ENCODE measurements at regions not wholly inside any gene's neighbourhood (a gene's known extent, or its start where the extent isn't known, plus 50 kb on each side); places are given as distances from the start of the nearest gene placed in this dataset.

DNA sequence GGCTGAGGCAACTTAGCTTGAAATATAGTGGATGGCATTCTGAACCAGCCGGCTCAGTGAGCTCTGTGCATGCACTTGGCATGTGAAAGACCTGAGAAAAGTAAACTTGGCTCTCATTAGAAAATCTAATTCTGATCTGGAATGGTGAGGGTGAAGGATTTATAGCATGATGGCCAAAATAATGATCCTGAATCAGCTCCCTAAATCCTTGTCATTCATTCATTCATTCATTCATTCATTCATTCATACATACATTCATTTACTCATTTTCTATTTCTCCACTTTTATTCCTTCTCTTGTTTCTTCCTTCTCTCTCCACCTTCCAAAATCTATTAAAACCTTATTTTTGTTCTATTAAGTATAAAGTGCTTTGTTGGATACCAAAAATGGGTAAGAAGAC, 681.1 kb downstream of the DHX35 start:
- DNase-seq (ENCODE audit: low read depth in 2 of 2) = no peak

DNA sequence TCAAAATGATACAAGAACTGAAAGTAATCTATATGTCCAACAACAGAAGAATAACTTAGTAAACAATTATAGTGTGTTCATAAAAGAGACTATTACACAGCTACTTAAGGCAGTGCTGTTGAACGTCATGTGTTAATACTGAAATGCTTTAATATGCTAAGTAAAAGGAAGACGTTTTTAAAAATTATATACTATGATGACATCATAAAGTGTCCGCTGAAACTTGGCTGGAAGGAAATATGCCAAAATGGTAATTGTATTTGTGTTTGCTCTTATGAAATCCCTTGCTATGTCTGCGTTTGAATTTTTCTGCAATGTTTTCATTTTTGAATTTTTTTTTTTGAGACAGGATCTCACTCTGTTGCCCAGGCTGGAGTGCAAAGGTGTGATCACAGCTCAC, 679.3 kb downstream of the DHX35 start:
- no peak for DNase-seq (ENCODE audit: low read depth in 2 of 2)

DNA sequence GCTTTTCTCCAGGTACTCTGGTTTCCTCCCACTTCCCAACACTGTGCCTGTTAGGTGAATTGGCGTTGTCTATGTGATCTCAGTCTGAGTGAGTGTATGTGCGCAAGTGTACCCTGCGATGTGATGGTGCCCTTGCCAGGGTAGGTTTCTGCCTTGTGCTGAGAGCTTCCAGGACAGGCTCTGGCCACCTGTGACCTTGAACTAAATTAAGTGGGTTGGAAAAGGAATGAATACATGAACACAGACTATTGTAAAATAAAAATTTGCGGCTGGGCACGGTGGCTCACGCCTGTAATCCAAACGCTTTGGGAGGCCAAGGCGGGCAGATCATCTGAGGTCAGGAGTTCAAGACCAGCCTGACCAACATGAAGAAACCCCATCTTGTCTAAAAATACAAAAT, 678.0 kb downstream of the DHX35 start:
- DNase-seq (ENCODE audit: low read depth in 2 of 2) = no peak

DNA sequence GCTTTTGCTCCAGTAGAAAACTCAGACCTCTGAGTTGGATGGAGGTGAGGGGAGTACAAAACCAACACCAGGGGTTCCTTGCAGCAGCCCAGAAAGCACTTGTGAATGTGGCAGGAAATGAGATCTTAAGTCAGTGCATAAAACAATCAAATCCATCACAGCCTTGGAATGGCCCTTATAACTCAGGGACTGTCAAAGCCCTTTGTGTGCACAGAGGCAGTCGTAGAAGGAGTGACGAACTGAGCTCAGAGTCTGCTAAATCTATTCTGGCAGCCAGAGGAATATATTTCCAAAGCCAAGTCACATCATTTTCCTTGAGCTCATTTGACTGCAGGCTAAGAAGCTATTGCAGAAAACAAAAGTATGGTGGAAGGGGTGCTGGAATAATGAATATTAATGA, 676.6 kb downstream of the DHX35 start:
- DNase-seq (ENCODE audit: low read depth in 2 of 2) = no peak

DNA sequence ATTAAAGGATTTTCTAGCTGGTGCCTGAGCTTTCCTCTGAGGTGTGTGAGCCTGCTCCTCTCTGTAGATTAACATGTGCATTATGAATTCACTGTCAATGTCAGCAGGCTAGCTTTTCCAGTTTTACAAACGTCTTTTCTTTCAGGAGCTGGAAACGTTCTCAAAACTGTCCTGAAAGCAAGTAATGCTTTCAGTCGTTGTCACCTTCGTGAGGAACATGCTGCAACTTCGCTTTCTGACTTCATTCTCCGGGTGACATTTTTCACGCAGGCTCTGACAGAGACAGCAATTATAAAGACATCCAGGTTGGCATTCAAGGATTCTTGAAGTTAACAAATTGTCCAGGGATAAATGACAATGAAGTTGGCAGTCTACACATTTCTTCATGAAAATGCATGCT, 671.5 kb downstream of the DHX35 start:
- no peak for DNase-seq (ENCODE audit: low read depth in 2 of 2)

DNA sequence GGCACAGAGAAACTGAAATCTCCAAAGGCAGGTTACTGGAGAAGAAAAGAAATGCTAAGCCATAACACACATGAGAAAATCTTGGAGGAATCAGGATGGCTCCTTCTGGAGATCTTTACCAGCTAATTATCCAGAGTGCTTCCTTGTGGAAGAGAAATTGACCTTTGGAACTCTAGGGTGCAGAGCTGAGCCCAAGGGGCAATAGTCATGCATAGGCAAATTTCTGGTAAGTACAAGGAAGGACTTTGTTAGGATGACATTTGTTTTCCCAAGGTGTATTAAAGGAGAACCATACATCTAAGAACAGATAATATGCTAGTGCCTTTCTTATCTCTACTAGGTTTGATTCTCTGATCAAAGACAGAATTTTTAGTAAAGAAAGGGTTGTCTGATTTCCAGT, 670.6 kb downstream of the DHX35 start:
- DNase-seq (ENCODE audit: low read depth in 2 of 2) = no peak

DNA sequence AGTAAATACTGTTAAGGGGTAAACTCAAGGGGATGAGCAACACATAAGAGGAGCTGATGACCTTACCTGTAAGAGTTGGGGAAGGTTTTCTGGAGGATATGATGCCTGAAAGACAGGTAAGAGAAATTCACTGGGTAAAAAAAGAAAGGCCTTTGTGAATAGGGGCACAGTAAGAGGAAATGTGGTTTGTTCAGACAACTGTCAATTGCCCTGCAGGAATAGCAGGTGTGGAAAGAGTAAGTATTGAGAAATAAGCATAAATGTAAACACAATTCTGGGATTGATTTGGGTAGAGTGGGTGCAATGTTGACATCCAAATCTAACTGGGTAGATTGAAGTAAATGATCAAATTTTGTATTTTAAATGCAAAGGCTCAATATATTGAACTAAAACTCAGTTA, 670.0 kb downstream of the DHX35 start:
- DNase-seq (ENCODE audit: low read depth in 2 of 2) = no peak

DNA sequence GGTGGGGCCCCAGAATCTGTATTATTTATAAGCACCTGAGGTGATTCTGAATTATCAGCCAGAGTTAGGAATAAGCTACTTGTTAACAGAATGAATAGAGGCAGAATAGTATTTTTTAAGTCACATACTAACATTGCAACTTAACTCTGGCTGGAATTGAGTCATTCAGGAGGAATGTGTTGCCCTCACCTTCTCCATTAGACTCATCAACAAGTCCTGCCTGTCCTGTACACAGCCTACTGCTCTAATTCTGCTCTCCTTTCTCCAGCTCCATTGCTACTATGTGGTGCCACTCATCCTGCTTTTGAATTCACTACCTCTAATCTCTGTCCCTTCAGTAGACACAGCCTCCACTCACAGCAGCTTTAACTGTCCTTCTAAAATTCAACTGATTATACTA, 669.4 kb downstream of the DHX35 start:
- DNase-seq (ENCODE audit: low read depth in 2 of 2) = no peak

DNA sequence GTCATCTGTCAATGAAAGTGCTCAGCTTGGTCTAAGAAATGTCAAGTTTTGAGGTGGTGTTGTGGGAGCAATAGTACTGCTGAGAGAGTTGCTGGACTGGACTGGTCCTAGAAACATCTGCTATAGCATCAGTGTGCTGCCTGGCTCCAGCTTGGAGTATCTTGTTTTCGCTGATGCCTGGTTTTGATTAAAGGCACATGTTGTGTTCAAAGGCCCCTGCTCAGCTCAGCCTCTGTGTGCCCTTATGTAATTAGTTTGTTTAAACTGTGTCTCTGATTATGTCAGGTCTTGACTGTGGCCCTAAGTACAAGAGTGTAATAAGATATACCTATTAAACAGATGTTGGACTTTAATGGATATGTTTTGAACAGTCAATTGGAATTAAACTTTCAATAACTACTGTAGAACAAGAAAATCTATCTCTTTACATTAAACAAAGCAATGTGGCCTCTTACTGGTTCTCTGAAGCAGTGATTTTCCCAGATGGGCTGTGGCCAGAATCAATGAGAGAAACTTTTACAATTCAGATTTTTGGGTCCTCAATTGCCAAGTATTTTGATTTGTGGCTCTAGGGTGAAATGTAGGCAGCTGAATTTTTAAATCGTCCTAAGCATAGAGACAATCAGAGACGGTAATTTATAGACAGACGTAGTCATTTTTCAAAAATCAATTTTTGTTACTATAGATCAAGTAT, 668.2 kb downstream of the DHX35 start:
- no peak for DNase-seq (ENCODE audit: low read depth in 2 of 2)

DNA sequence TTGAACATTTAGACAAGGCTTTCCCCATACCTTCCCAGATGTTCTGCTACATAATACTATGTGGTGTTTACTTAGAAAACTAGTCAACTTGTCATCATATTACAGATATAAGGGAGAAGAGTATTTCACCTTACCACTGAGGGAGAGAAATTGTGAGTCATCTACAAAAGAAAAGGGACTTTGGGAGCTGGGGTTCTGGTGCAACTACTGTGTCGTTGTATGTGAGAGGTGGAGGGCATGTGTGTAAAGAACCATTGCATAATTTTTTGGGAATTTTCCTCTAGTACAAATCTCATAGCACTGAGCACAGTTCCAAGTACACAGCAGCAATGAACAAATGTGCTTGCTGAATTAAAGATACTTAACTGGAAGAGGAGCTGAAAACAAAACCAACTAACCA, 665.6 kb downstream of the DHX35 start:
- no peak for DNase-seq (ENCODE audit: low read depth in 2 of 2)

DNA sequence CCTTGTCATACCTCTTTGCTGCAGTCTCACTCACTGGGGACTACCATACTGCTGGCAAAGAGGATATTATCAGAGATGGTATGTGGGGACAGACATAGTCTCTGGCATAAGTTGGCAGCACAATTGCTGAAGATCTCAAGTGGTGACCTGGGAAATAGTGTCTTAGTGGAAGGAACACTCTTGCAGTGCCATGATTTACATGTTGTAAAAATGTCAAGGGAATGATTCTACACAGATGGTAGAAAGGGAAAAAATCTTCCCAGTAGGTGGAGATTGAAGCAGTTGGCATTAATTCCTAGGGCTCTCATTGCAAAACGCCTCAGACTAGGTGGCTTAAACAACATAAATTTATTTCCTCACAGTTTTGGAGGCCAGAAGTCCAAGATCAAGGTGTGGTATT, 662.2 kb downstream of the DHX35 start:
- no peak for DNase-seq (ENCODE audit: low read depth in 2 of 2)

DNA sequence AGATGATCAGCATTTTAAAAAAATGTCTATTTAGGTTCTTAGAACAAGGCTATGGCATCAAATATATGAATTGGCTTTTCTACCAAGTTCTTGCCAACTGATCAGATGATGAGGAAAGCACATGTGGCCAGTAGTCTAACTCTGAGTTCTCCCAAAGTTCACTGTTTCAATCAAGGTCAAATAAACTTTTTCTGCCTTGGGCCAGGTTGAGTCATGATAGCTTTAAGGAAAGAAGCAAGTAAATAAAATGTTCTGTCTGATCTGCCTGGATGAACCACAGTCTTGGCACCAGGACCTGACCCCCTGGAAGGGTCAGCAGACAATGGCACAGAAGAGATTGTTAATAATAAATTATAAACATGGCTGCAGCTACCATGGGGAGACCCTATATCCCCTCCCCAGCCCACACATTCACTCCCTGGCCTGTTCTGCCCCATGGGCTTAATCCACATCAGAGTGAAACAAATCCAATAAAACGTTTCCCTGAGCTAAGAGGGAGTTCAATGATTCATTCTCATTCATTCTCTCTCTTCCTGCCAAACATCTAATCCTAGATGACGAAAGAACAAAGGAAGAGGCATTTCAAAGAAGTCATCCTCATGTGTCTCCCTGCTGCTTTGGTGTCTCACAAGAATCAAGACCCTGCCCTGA, 661.6 kb downstream of the DHX35 start:
- DNase-seq (ENCODE audit: low read depth in 2 of 2) = no peak

DNA sequence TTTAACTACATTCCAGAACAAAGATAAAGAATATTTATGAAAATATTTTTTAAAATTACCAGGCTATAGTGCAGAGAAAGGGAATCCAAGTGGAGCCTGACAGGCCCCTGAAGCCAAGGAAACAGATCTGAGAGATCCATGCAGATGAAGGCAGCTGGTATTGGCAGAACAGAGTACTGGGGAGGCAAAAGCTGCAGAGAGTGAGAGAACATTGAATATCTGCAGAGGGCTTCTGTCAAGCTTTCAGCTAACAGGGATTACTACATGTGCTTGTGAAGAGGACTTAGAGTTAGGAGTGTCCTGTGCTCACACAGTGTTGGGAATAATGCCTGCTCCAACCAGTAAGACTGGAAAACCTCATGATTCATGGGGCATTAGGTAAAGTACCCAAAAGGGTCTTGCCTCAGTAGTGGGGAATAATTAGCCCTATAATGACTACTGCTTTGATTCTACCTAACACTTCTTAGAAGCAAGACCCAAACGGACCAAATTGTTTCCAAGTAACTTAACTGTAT, 657.2 kb downstream of the DHX35 start:
- no peak for DNase-seq (ENCODE audit: low read depth in 2 of 2)

DNA sequence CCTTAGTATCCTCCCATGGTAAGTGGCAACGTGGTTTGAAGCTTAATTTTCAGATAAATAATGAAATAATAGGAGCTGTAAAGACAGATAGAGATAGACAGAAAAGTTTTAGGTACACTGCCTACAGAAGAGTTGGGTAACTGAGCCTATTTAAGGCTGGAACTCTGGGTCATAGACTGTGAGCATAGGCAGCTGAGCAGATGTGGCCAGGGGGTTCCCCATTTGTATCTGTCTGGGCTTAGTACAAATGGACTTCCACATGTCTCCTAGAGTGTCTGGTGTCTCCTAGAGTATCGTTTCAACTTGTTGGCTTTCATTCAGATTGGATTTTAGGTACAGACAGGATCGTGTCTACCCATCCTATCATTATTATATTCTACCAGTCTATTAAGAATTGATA, 649.8 kb downstream of the DHX35 start:
- no peak for DNase-seq (ENCODE audit: low read depth in 2 of 2)

DNA sequence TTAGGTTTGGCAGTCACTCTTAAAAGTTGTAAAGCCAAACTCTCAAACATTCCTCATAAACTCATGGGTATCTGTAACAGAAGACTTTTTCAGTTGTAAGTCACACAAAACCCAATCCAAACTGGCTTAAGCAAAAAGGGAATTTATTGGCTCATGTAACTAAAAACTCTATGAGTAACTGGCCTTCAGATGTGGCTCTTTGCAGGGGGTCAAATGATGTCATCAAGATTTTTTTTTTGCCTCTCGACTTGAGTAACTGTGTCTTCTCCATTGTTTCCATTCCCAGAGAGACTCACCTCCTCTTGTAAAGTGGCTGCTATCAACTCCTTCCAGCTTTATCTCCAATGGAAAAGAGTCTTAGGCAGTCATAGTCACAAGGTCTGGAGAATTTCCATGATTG, 645.0 kb downstream of the DHX35 start:
- DNase-seq (ENCODE audit: low read depth in 2 of 2) = no peak

DNA sequence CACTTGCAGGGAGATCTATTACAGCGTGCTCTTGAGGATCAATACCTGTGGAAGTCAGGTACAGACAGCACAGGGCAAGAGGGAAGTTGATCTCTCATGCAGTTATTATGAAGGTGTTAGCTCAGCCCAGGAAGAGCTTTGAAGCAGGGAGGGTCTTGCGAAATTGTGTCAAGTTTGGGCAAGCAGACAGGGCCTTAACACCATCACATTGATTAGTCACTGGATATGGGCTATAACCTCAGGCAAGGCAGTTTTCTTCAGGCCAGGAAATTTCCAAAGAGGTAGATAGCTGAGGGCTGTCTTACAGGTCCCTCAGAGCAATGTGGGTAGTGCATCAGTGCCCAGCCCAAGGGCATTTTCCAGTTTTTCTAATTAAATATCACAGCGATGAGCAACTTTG, 643.8 kb downstream of the DHX35 start:
- no peak for DNase-seq (ENCODE audit: low read depth in 2 of 2)

DNA sequence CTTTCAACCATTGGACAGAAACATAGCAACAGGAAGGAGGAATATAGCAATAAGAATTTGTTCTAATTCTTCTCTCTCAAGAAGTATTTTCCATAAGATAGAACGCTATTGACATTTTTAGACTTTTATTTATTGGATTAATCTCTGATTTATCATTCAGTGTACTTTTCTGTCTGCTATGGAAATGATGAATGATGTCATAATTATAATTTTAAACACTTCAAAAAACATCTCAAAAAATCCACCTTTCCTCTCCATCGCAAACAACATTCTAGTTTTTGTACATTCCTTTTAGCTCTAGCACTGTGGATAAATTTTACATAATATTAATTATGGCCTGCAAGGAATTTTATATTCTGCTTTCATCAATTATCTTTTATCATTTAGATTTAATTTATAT, 643.2 kb downstream of the DHX35 start:
- no peak for DNase-seq (ENCODE audit: low read depth in 2 of 2)

DNA sequence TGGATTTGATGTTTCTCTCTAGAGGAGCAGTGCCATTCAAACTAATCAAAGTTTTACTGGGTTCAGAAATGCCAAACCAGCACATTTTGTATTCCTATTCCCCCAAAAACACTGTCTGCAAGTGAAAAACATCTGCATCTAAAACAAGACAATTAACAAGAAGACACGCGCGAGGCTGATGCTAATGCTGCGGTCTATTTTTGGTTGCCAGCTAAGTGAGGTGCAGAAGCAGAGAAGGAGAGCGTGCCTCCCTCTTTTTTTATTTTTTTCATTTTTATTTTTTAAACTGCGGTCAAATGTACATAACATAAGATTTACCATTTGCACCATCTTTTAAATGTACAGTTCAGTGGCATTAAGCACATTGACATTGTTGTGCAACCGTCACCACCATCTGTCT, 641.1 kb downstream of the DHX35 start:
- no peak for DNase-seq (ENCODE audit: low read depth in 2 of 2)

DNA sequence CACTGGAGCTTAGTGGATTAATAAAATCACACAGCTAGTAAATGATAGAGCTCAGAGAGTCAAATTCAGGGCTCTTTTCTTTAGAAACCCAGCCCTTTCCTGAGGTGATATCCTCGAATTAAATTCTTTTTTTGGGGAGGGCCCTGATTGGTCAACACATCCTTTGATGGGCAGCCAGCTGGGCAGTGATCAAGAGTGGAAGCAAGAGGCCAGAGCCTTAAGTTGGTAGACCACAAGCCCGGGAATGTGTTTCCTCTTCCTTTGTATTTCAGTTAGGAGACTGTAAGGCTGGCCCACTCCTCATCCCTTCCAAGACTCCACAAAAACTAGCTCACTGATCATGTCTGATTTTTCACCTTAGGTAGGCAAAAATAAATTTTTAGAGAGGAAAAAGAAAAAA, 640.5 kb downstream of the DHX35 start:
- DNase-seq (ENCODE audit: low read depth in 2 of 2) = no peak

DNA sequence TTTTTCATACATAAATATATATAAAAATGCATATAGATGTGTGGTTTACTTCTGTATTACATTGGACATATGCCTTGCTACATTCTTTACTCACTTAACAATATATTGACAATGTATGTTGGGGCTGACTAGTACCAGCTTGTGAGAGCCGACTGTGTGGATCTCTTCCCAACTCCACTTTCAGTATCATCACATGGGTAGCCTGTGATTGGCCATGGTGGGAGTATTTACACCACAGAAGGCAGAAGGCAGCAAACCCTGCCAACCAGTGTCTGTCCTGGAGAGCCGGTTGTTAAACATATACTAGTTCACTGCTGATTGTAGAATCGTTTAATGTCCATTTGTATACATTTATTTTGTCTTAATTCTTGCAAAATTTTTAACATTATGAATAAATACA, 638.7 kb downstream of the DHX35 start:
- no peak for DNase-seq (ENCODE audit: low read depth in 2 of 2)

DNA sequence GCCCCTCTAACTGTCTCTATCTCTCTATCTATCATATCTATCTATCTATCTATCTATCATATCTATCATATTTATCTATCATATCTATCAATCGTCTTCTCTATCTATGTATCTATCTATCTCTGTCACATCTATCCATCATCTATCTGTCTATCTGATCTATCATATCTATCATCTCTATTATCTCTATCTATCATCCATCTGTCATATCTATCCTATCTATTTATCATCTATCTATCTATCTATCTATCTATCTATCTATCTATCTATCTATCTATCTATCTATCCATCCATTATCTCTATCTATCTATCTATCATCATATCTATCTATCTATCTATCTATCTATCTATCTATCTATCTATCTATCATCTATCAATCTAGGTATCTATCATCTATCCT, 638.0 kb downstream of the DHX35 start:
- DNase-seq (ENCODE audit: low read depth in 2 of 2) = no peak

DNA sequence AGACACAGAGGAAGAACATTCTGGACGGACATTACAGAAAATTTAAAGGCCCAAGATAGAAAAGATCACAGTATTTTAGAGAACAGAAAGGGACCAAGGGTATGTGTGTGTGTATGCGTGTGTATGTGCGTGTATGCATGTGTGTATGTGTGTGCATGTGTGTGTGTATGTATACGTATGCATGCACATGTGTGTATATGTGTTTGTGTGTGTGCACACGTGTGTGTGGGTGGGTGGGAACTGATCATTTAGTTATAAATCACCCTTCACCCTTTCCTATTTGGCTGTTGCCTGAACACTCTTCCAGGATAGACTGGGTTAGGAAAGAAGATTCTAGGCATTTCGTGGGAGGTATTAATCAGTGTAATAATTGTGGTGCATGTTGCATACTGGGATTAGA, 634.4 kb downstream of the DHX35 start:
- DNase-seq (ENCODE audit: low read depth in 2 of 2) = no peak

DNA sequence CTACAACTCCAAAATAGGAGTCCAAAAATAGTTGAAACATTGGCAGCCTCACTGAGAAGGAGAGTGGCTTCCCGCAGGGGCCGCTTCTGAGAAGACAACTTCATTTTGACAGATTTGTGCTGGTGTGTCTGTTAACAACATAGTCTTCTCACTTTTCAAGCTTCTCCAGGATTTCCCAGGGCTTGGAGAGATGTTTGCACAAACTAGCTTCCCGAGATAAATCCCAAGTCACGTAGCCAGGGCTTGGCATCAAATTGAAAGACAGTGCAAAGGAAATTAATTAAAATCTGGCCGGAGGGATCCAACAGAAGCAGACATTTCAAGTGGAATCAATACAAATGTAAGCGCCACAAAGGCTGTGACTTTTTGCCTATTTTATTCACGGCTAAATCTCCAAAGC, 630.2 kb downstream of the DHX35 start:
- no peak for DNase-seq (ENCODE audit: low read depth in 2 of 2)

Data from stimulated activated CD4-positive, alpha-beta T cell treated with anti-CD3 and anti-CD28 coated beads, Interleukin-1b, Interleukin-23, amount 100 ng/mL, for 4 hours (primary cell).